Gastrocnemius medialis (tissue), 4 donors: ENCODE measurements at regions not wholly inside any gene's neighbourhood (a gene's known extent, or its start where the extent isn't known, plus 50 kb on each side); places are given as distances from the start of the nearest gene placed in this dataset.

Source experiments
- CTCF ChIP-seq, 5 experiments: fragments of 450-650 bp in 3 of 5; fragments of 200-600 bp in 2 of 5; sonication (generic) in 2 of 5; IDR thresholded peaks in 4 of 5; conservative IDR thresholded peaks in 1 of 5; 1 replicate in 4 of 5; 2 replicates in 1 of 5; pipeline ENCODE4 v1.5.1; 2016 to 2019; ENCODE audit warnings: antibody characterized with exemption in 5 of 5, mild to moderate bottlenecking in 3 of 5, moderate library complexity in 3 of 5
- POLR2A ChIP-seq, 2 donors: fragments of 450-650 bp; IDR thresholded peaks; one replicate each; pipeline ENCODE4 v1.6.1; 2017; ENCODE audit warnings: antibody characterized with exemption in 2 of 2, mild to moderate bottlenecking in 2 of 2, moderate library complexity in 2 of 2

- TF ChIP-seq CTCF (IDR thresholded peaks at IDR 0.05 in 4 of 5, conservative IDR thresholded peaks at IDR 0.05 in 1 of 5) (no peak), POLR2A (IDR thresholded peaks at IDR 0.05) (no peak)
Observed at GRCh38 chr2:224135881-224136280, 96.8 kb upstream of the SERPINE2 start.
